ENCODE measurements at regions not wholly inside any gene's neighbourhood (a gene's known extent, or its start where the extent isn't known, plus 50 kb on each side); places are given as distances from the start of the nearest gene placed in this dataset.
"Not testable (repeated sequence)": the region's sequence is repeated elsewhere in the genome, so short reads cannot be mapped to it uniquely, and the experiment has no call there.

GRCh38 chr14:53857625-53858344 is 98.8 kb downstream of the BMP4 start:
- no peak for DNase-seq (ENCODE audit: low read depth)

GRCh38 chr14:53855574-53855973 is 101.1 kb downstream of the BMP4 start:
- DNase-seq (ENCODE audit: low read depth) = no peak

GRCh38 chr14:53855127-53855526 is 101.5 kb downstream of the BMP4 start:
- peak; percentile 69 for DNase-seq (ENCODE audit: low read depth)

GRCh38 chr14:53851394-53852090 is 105.1 kb downstream of the BMP4 start:
- DNase-seq (ENCODE audit: low read depth) = no peak

GRCh38 chr14:53850714-53851296 is 105.8 kb downstream of the BMP4 start:
- peak; percentile 66 for DNase-seq (ENCODE audit: low read depth)

GRCh38 chr14:53849549-53849948 is 107.1 kb downstream of the BMP4 start:
- DNase-seq (ENCODE audit: low read depth) = no peak

- DNase-seq (ENCODE audit: low read depth) = no peak
These were observed 107.8 kb downstream of the BMP4 start for GRCh38 chr14:53848854-53849253.

- no peak for DNase-seq (ENCODE audit: low read depth)
These were observed 108.7 kb downstream of the BMP4 start for GRCh38 chr14:53847881-53848280.

GRCh38 chr14:53847057-53847456 is 109.6 kb downstream of the BMP4 start:
- DNase-seq (ENCODE audit: low read depth) = no peak

GRCh38 chr14:53845813-53846693 is 110.6 kb downstream of the BMP4 start:
- no peak for DNase-seq (ENCODE audit: low read depth)

GRCh38 chr14:53842938-53843337 is 113.7 kb downstream of the BMP4 start:
- DNase-seq (ENCODE audit: low read depth) = peak; percentile 71

GRCh38 chr14:53841109-53842099 is 115.2 kb downstream of the BMP4 start:
- no peak for DNase-seq (ENCODE audit: low read depth)

- peak; percentile 90 for DNase-seq (ENCODE audit: low read depth)
These were observed 116.2 kb downstream of the BMP4 start for GRCh38 chr14:53840444-53840843.

- no peak for DNase-seq (ENCODE audit: low read depth)
These were observed 118.3 kb downstream of the BMP4 start for GRCh38 chr14:53838374-53838773.

- DNase-seq (ENCODE audit: low read depth) = not testable (repeated sequence)
These were observed 119.0 kb downstream of the BMP4 start for GRCh38 chr14:53837656-53838055.

GRCh38 chr14:53836551-53836950 is 120.1 kb downstream of the BMP4 start:
- DNase-seq (ENCODE audit: low read depth) = no peak

GRCh38 chr14:53828820-53829219 is 127.8 kb downstream of the BMP4 start:
- no peak for DNase-seq (ENCODE audit: low read depth)

GRCh38 chr14:53824061-53824460 is 132.6 kb downstream of the BMP4 start:
- DNase-seq (ENCODE audit: low read depth) = no peak

- DNase-seq (ENCODE audit: low read depth) = no peak
These were observed 142.2 kb downstream of the BMP4 start for GRCh38 chr14:53814392-53814791.

GRCh38 chr14:53810221-53810620 is 146.4 kb downstream of the BMP4 start:
- DNase-seq (ENCODE audit: low read depth) = no peak
